Memory B cell (primary cell): ENCODE measurements at regions not wholly inside any gene's neighbourhood (a gene's known extent, or its start where the extent isn't known, plus 50 kb on each side); places are given as distances from the start of the nearest gene placed in this dataset.
"Not testable (repeated sequence)": the region's sequence is repeated elsewhere in the genome, so short reads cannot be mapped to it uniquely, and the experiment has no call there.

Source experiments
- ATAC-seq: fragments of 150-1000 bp; cut with Tn5 transposase; 2 replicates; pipeline ENCODE4 v1.10.0; 2021; ENCODE audit warnings: low read depth, mild to moderate bottlenecking, moderate library complexity
- DNase-seq, 2 donors: peaks; one replicate each; pipeline ENCODE4 v3.0.0; 2022; ENCODE audit warnings: low spot score in 2 of 2
- H3K27ac Mint-ChIP-seq: one replicate; pipeline ENCODE4 v1.8.0; 2022; ENCODE audit warnings: mild to moderate bottlenecking, moderate library complexity, mixed read lengths
- H3K27me3 Mint-ChIP-seq: one replicate; pipeline ENCODE4 v1.8.0; 2022; ENCODE audit warnings: mixed read lengths
- H3K36me3 Mint-ChIP-seq: one replicate; pipeline ENCODE4 v1.8.0; 2022; ENCODE audit warnings: mild to moderate bottlenecking, mixed read lengths
- H3K4me1 Mint-ChIP-seq: one replicate; pipeline ENCODE4 v1.8.0; 2022; ENCODE audit warnings: mixed read lengths
- H3K4me3 Mint-ChIP-seq: one replicate; pipeline ENCODE4 v1.8.0; 2022; ENCODE audit warnings: mild to moderate bottlenecking, moderate library complexity, mixed read lengths
- H3K9me3 Mint-ChIP-seq: one replicate; pipeline ENCODE4 v1.8.0; 2022; ENCODE audit warnings: mixed read lengths

- not testable (repeated sequence) for H3K4me3 Mint-ChIP-seq, H3K9me3 Mint-ChIP-seq, H3K27ac Mint-ChIP-seq, ATAC-seq, H3K27me3 Mint-ChIP-seq, H3K36me3 Mint-ChIP-seq, H3K4me1 Mint-ChIP-seq, DNase-seq
These were observed 356.5 kb downstream of the ZNF33B start for GRCh38 chr10:42281896-42282295.

DNA sequence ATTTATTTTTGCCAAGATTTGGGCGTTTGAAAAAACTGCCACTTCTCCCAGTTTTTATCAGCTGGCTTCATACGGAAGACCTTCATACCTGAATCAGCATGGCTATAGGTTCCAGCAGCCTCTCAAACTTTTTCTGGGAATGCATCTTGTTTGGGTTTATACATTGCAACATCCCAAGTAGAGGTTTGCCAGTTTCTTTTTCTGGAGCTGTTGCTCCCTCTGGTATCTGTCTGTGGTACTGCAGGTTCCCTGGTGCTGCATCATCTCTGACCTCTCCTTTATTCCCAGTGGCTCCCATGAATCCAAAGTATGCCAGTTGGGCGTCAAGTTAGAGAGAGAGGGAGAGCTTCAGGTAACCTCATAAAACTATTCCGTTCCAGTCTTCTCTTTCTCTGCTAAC is 368.6 kb downstream of the ZNF33B start:
- not testable (repeated sequence) for H3K27ac Mint-ChIP-seq, H3K9me3 Mint-ChIP-seq, H3K4me1 Mint-ChIP-seq, DNase-seq, H3K36me3 Mint-ChIP-seq, H3K4me3 Mint-ChIP-seq, ATAC-seq, H3K27me3 Mint-ChIP-seq

DNA sequence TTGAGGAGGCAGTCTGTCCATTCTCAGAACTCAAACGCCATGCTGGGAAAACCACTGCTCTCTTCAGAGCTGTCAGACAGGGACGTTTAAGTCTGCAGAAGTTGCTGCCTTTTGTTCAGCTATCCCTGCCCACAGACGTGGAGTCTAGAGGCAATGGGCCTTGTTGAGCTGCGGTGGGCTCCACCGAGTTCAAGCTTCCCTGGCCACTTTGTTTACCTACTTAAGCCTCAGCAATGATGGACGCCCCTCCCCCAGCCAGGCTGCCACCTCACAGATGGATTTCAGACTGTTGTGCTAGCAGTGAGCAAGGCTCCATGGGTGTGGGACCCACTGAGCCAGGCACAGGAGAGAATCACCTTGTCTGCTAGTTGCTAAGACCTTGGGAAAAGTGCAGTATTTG is 375.1 kb downstream of the ZNF33B start:
- H3K27me3 Mint-ChIP-seq, H3K27ac Mint-ChIP-seq: not testable (repeated sequence)

GRCh38 chr10:42243002-42243401 is 395.4 kb downstream of the ZNF33B start:
- not testable (repeated sequence) for H3K4me1 Mint-ChIP-seq, H3K9me3 Mint-ChIP-seq

More for the DNA sequence above, 375.1 kb downstream of the ZNF33B start:
- H3K36me3 Mint-ChIP-seq, H3K4me1 Mint-ChIP-seq, ATAC-seq, H3K9me3 Mint-ChIP-seq, DNase-seq, H3K4me3 Mint-ChIP-seq: not testable (repeated sequence)

GRCh38 chr10:42242135-42242805 is 396.1 kb downstream of the ZNF33B start:
- Mint-ChIP-seq H3K27ac (no peak overlapping the region), H3K4me1 (no peaks in the 10 kb centered on the region), H3K27me3 (peaks cover 4% of the 10 kb centered on the region), H3K36me3 (peaks cover 2% of the 10 kb centered on the region), H3K4me3 (no peak overlapping the region), H3K9me3 (peaks cover 5% of the 10 kb centered on the region)
- DNase-seq (no peak), ATAC-seq (no peak)

More at GRCh38 chr10:42243002-42243401, 395.4 kb downstream of the ZNF33B start:
- not testable (repeated sequence) for ATAC-seq, H3K36me3 Mint-ChIP-seq, DNase-seq, H3K27ac Mint-ChIP-seq, H3K4me3 Mint-ChIP-seq, H3K27me3 Mint-ChIP-seq

DNA sequence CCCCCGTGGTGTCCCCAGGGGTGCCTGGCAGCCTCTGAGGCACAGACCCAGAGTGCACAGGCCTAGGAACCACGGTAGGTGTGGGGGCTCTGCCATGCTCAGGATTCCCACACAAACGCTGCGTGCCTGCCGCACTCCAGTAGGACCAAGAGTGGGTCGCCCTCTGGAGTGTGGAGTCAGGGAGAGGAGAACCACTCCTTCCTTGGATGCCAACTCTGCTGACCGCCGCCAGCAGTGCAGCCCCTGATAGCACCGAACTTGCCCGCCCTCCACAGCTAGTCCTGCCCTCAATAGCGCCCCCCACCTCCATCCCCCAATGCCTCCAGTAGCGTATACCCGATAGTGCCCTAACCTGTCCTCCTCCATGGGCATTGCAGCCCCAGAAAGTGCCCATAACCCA is 402.0 kb downstream of the ZNF33B start:
- not testable (repeated sequence) for DNase-seq, H3K27ac Mint-ChIP-seq, H3K36me3 Mint-ChIP-seq, H3K4me1 Mint-ChIP-seq, ATAC-seq, H3K4me3 Mint-ChIP-seq, H3K9me3 Mint-ChIP-seq, H3K27me3 Mint-ChIP-seq

DNA sequence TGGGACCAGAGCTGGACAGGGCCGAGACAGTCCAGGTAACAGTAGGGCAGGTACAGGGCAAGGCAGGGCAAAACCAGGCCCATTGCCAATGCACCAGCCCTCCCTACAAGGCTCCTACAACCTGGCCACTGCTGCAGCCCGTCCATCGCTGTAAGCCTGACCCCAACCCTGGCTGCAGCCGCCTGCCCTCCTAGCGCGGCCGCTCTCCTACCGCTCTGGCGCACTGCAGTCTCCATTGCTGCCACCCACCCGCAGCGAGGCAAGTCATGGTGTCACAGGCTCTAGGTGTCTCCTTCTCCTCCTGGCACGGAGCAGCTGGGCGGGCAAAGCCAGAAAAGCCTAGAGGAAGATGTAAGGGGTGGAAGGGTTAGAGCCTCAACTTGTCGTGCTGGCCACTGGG is 402.6 kb downstream of the ZNF33B start:
- ATAC-seq, DNase-seq, H3K27me3 Mint-ChIP-seq, H3K27ac Mint-ChIP-seq, H3K36me3 Mint-ChIP-seq, H3K4me1 Mint-ChIP-seq, H3K9me3 Mint-ChIP-seq, H3K4me3 Mint-ChIP-seq: not testable (repeated sequence)

- H3K9me3 Mint-ChIP-seq, H3K4me3 Mint-ChIP-seq, H3K4me1 Mint-ChIP-seq, H3K36me3 Mint-ChIP-seq, H3K27ac Mint-ChIP-seq, ATAC-seq, DNase-seq, H3K27me3 Mint-ChIP-seq: not testable (repeated sequence)
These were observed 403.1 kb downstream of the ZNF33B start for GRCh38 chr10:42235241-42235640.

DNA sequence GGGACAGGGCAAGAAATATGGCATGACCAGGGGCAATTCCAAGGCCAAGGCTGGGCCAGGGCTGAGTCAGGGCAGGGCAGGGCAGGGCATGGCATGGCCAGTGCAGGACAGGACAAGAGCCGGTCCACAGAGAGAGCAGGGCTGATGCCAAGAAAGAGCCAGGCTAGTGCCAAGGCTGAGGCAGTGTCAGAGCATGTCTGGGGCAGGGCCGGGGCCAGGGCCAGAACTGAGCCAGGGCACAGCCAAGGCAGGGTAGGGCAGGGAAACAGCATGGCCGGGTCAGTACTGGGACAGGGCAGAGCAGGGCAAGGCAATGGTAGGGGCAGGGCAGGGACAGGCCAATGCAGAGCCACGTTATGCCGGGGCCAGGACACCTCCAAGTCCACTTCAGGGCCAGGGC is 403.9 kb downstream of the ZNF33B start:
- H3K4me1 Mint-ChIP-seq, H3K36me3 Mint-ChIP-seq, H3K4me3 Mint-ChIP-seq, H3K27me3 Mint-ChIP-seq, DNase-seq, H3K9me3 Mint-ChIP-seq, ATAC-seq, H3K27ac Mint-ChIP-seq: not testable (repeated sequence)

DNA sequence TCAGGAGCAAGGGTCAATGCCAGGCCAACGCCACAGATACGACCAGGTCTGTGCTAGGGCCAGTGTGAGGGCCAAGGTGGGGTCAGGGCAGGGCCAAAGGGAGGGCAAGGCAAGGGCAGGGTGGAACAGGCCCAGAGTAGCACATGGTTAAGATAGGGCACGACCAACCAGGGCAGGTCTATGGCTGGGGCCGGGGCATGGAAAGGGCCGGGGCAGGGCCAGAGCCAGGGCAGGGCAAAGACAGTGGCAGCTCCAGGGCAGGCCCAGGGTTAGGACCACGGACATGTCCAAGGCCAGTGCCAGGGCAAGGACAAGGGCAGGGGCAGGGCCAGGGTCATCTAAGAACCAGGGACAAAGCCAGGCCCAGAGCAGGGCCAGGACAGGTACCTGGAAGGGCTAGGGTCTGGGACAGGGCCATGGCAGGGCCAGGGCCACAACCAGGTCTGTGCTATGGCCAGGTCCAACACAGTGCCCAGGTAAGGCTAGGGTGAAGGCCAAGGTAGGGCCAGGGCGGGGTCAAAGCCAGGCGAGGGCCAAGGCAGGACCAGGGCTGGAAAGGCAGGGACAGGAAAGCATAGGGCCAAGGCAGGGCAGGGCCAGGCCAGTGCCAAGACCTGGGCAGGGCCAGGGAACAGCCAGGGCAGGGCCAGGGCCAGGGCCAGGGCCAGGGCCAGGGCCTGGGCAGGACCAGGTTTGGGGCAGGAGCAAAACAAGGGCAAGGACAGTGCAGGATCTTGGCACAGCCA is 404.7 kb downstream of the ZNF33B start:
- DNase-seq, H3K9me3 Mint-ChIP-seq, H3K27ac Mint-ChIP-seq, H3K27me3 Mint-ChIP-seq, H3K4me1 Mint-ChIP-seq, H3K4me3 Mint-ChIP-seq, ATAC-seq, H3K36me3 Mint-ChIP-seq: not testable (repeated sequence)

DNA sequence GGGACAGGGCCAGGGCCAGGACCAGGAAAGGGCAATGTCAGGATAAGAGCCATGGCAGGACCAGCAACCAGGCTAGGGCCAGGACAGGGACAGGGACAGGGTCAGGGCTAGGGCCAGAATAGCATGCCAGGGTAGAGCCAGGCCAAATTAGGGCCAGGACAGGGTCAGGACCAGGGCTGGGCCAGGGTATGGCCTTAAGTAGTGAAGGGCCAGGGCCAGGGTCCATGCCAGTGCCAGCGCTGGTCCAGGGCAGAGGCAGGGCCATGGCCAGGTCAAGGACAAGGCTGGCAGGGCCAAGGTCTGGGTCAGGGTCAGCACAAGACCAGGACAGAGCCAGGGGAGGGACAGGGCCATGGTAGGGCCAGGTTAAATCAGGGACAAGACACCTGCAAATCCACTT is 405.4 kb downstream of the ZNF33B start:
- H3K4me1 Mint-ChIP-seq, H3K9me3 Mint-ChIP-seq, H3K27ac Mint-ChIP-seq, H3K36me3 Mint-ChIP-seq, DNase-seq, H3K27me3 Mint-ChIP-seq, ATAC-seq, H3K4me3 Mint-ChIP-seq: not testable (repeated sequence)

- not testable (repeated sequence) for H3K27ac Mint-ChIP-seq, H3K4me3 Mint-ChIP-seq, DNase-seq, ATAC-seq, H3K4me1 Mint-ChIP-seq, H3K27me3 Mint-ChIP-seq
- Mint-ChIP-seq H3K9me3 (peaks cover 30% of the 10 kb centered on the region), H3K36me3 (peaks cover 21% of the 10 kb centered on the region)
These were observed 407.6 kb downstream of the ZNF33B start for GRCh38 chr10:42230812-42231211.

GRCh38 chr10:42230115-42230514 is 408.3 kb downstream of the ZNF33B start:
- not testable (repeated sequence) for H3K4me1 Mint-ChIP-seq, ATAC-seq, H3K4me3 Mint-ChIP-seq, DNase-seq, H3K27ac Mint-ChIP-seq, H3K27me3 Mint-ChIP-seq
- Mint-ChIP-seq H3K9me3 (peaks cover 30% of the 10 kb centered on the region), H3K36me3 (peaks cover 21% of the 10 kb centered on the region)

GRCh38 chr10:42227859-42228258 is 410.5 kb downstream of the ZNF33B start:
- Mint-ChIP-seq H3K9me3 (peaks cover 28% of the 10 kb centered on the region), H3K36me3 (peaks cover 21% of the 10 kb centered on the region)
- not testable (repeated sequence) for H3K4me1 Mint-ChIP-seq, ATAC-seq, H3K27me3 Mint-ChIP-seq, DNase-seq, H3K27ac Mint-ChIP-seq, H3K4me3 Mint-ChIP-seq

GRCh38 chr10:42193588-42193987 is 444.8 kb downstream of the ZNF33B start:
- H3K4me1 Mint-ChIP-seq, DNase-seq, H3K27me3 Mint-ChIP-seq, H3K36me3 Mint-ChIP-seq, ATAC-seq, H3K9me3 Mint-ChIP-seq, H3K4me3 Mint-ChIP-seq, H3K27ac Mint-ChIP-seq: not testable (repeated sequence)
